ENCODE measurements at regions not wholly inside any gene's neighbourhood (a gene's known extent, or its start where the extent isn't known, plus 50 kb on each side); places are given as distances from the start of the nearest gene placed in this dataset.

GRCh38 chr9:96089452-96090085 lies 212.4 kb downstream of the HSD17B3 start:
- TF ChIP-seq NRF1 (IDR thresholded peaks at IDR 0.05; ENCODE audit: low read depth, low read length) (no peak), BRCA1 (IDR thresholded peaks at IDR 0.05; ENCODE audit: low read depth, low read length) (no peak), CBX8 (IDR thresholded peaks at IDR 0.05; ENCODE audit: borderline replicate concordance, low read depth, low read length) (no peak), YY1 (IDR thresholded peaks at IDR 0.05; ENCODE audit: low read depth, low read length) (no peak), SP1 (IDR thresholded peaks at IDR 0.05; ENCODE audit: low read depth, low read length) (no peak), CTCF (IDR thresholded peaks at IDR 0.05; ENCODE audit: control extremely low read depth in 1 of 3, insufficient read depth in 1 of 3, low read depth in 1 of 3, low read length in 3 of 3) (peak in 2 of 3 experiments; percentile 5 to 14; a peak in 1 of 4 replicates), MAX (IDR thresholded peaks at IDR 0.05) (no peak)
